Calu3 (cell line): ENCODE measurements at regions not wholly inside any gene's neighbourhood (a gene's known extent, or its start where the extent isn't known, plus 50 kb on each side); places are given as distances from the start of the nearest gene placed in this dataset.

ENCODE experiments used
- BruUV-seq: library from RNA; stranded (reverse); fragments of 400-500 nt; replicated peaks from 2 replicates; lab custom pipeline; 2021; lab: Mats Ljungman, UMichigan
- CTCF ChIA-PET: fragments of 300-600 bp; sonication (Branson Sonifier 250); formaldehyde crosslinking; loops from one replicate; lab custom pipeline; 2022; ENCODE audit warnings: antibody characterized with exemption; lab: Charles Lee
- DNase-seq: peaks from one replicate; pipeline ENCODE4 v3.0.0; 2022
- H3K27ac Mint-ChIP-seq: one replicate; pipeline ENCODE4 v1.8.0; 2022; ENCODE audit warnings: mixed read lengths; ENCODE audit not compliant: unreplicated experiment
- H3K27me3 Mint-ChIP-seq: one replicate; pipeline ENCODE4 v1.8.0; 2022; ENCODE audit warnings: mixed read lengths; ENCODE audit not compliant: unreplicated experiment
- H3K36me3 Mint-ChIP-seq: one replicate; pipeline ENCODE4 v1.8.0; 2022; ENCODE audit warnings: mild to moderate bottlenecking, moderate library complexity, mixed read lengths; ENCODE audit not compliant: insufficient read depth, unreplicated experiment
- H3K4me1 Mint-ChIP-seq: one replicate; pipeline ENCODE4 v1.8.0; 2022; ENCODE audit warnings: mild to moderate bottlenecking, low read depth, mixed read lengths; ENCODE audit not compliant: unreplicated experiment
- H3K4me3 Mint-ChIP-seq: one replicate; pipeline ENCODE4 v1.8.0; 2022; ENCODE audit warnings: mild to moderate bottlenecking, low read depth, moderate library complexity, mixed read lengths; ENCODE audit not compliant: unreplicated experiment
- H3K9me3 Mint-ChIP-seq: one replicate; pipeline ENCODE4 v1.8.0; 2022; ENCODE audit warnings: low read depth, mixed read lengths; ENCODE audit not compliant: unreplicated experiment
- intact Hi-C: fragments of 100-400 bp; cut with micrococcal nuclease; formaldehyde crosslinking; loops from one replicate; pipeline ENCODE4 v1.10.0; 2022; ENCODE audit not compliant: unreplicated experiment
- TF ChIP-seq, protein P1 (sequence below): fragments of 200-600 bp; IDR thresholded peaks from one replicate; pipeline ENCODE4 v1.8.0; 2022; ENCODE audit warnings: antibody characterized with exemption; ENCODE audit not compliant: unreplicated experiment

DNA sequence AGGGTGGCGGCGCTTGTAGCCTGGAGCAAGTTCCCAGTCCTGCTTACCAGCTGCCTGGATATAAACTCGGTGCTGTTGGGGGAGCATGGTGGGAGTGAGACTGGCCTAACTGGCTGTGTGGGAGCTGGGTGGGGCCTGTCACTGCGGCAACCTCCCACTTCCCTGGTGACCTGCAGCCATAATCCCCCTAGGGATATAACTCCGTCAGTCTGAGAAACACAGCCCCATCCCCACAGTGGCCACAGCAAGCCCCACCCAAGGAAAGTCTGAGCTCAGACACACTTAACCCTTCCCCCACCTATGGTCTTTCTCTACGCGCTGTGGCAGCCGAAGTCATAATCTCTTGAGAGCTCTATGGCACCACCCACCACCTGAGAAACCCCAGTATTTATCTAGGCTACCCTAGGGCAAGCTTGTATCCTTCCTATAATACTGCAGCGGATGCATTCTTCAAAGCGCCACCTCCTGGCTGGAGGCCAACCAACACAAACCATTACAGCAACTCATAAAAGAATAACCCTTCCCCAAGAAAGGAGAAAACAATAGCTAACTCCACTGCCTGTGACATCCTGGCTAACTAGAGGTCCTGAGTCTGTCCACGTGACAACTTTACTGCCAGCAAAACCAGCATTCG, 57.4 kb downstream of the ZNF648 start:
- Mint-ChIP-seq H3K9me3 (peaks cover 5% of the 10 kb centered on the region), H3K27ac (no peak overlapping the region), H3K4me3 (no peak overlapping the region), H3K4me1 (no peaks in the 10 kb centered on the region), H3K27me3 (peaks cover 3% of the 10 kb centered on the region), H3K36me3 (no peaks in the 10 kb centered on the region)
- no TSS peak for BruUV-seq
- TF ChIP-seq, protein P1, sequence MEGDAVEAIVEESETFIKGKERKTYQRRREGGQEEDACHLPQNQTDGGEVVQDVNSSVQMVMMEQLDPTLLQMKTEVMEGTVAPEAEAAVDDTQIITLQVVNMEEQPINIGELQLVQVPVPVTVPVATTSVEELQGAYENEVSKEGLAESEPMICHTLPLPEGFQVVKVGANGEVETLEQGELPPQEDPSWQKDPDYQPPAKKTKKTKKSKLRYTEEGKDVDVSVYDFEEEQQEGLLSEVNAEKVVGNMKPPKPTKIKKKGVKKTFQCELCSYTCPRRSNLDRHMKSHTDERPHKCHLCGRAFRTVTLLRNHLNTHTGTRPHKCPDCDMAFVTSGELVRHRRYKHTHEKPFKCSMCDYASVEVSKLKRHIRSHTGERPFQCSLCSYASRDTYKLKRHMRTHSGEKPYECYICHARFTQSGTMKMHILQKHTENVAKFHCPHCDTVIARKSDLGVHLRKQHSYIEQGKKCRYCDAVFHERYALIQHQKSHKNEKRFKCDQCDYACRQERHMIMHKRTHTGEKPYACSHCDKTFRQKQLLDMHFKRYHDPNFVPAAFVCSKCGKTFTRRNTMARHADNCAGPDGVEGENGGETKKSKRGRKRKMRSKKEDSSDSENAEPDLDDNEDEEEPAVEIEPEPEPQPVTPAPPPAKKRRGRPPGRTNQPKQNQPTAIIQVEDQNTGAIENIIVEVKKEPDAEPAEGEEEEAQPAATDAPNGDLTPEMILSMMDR, result no peak
- DNase-seq, result no peak
- intact Hi-C loops, result no loop called here
- CTCF ChIA-PET, result no interaction called here

DNA sequence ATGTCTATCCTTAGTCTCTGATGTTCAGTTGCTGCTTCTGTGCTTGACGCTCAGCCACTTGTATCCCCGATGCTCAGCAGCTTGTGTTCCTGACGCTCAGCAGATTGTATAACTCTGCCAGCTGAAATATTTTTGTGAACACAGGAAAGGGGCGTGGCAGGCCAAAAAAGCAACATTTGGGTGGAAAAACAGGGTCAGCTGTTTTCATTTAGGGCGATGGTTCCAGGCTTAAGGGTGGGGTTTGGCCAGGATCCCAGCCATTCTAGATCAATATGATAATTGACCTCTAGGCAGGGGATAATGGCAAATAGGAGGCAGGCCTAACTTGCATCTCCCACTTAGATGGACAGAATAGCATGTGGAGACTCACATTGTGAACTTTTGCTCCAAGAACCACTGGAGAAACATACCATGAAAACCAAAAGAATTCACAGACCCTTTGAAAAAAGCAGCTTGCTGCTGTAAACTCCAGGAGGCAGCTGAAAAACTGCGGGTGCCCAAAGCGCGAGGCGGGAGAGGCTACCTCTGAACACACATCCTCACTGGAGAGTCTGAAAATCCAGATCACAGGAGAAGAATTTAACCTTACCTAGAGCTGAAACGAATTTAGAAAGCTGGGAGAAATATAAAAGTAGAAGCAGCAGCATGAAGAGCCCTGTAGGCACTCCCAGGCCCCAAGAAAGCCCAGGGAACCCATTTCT, 58.3 kb downstream of the ZNF648 start:
- CTCF ChIA-PET, result no interaction called here

DNA sequence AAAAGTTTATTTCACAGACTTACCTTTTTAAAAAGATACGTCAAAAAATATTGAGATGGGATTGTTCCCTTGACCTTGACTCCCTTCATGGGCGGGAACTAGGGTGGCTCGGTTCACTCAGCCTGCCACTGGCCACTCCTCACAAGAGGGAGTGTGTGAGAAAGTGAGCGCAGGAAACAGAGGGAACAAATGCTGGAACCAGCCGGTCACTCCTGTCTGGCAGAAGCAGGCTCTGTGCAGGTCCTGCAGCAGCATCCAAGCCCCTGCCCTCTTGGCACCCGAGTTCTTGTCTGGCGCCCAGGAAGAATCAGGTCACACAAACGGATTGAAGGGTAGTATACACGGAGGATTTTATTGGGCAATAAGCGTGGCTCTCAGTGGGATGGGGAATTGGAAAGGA, 58.9 kb downstream of the ZNF648 start:
- Mint-ChIP-seq H3K27ac (no peak overlapping the region), H3K9me3 (peaks cover 3% of the 10 kb centered on the region), H3K4me1 (no peaks in the 10 kb centered on the region), H3K27me3 (peaks cover 18% of the 10 kb centered on the region), H3K36me3 (no peaks in the 10 kb centered on the region), H3K4me3 (no peak overlapping the region)
- CTCF ChIA-PET, result no interaction called here
- intact Hi-C loops, result no loop called here
- TF ChIP-seq, protein P1, result no peak
- DNase-seq, result no peak
- BruUV-seq, result no TSS peak

More for the DNA sequence above, 58.3 kb downstream of the ZNF648 start:
- H3K27me3 Mint-ChIP-seq, result peaks cover 12% of the 10 kb centered on the region
- H3K9me3 Mint-ChIP-seq, result peaks cover 5% of the 10 kb centered on the region
- no peaks in the 10 kb centered on the region for H3K4me1 Mint-ChIP-seq
- no TSS peak for BruUV-seq
- no peak for DNase-seq
- intact Hi-C loops, result no loop called here
- H3K27ac Mint-ChIP-seq, result no peak overlapping the region
- H3K4me3 Mint-ChIP-seq, result no peak overlapping the region
- TF ChIP-seq, protein P1, result no peak
- H3K36me3 Mint-ChIP-seq, result no peaks in the 10 kb centered on the region

DNA sequence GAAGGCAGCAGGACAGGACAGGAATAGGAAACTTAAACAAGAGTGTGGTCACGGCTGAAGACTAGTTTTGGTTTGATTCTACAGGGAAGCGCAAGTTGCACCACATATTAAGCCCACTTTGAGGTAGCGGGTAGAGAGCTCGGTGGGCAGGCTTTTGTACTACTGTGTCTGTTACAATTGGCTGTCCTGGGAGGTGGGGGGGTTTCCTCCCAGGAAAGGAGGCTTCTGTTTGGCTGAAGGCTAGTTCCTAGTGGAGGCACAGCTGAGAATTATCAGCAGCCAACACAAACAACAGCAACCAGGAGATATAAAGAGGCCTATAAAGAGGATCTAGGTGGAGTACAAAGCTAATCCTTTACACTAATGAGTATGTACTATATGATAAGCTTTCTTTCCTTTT, 62.7 kb downstream of the ZNF648 start:
- peaks cover 26% of the 10 kb centered on the region for H3K27me3 Mint-ChIP-seq
- no peak for DNase-seq
- H3K9me3 Mint-ChIP-seq, result no peaks in the 10 kb centered on the region
- no peak overlapping the region for H3K27ac Mint-ChIP-seq
- CTCF ChIA-PET, result no interaction called here
- TF ChIP-seq, protein P1, result no peak
- no peaks in the 10 kb centered on the region for H3K4me1 Mint-ChIP-seq
- no peak overlapping the region for H3K4me3 Mint-ChIP-seq
- intact Hi-C loops, result no loop called here
- no TSS peak for BruUV-seq
- H3K36me3 Mint-ChIP-seq, result no peaks in the 10 kb centered on the region
